22Rv1 (cell line): ENCODE measurements at regions not wholly inside any gene's neighbourhood (a gene's known extent, or its start where the extent isn't known, plus 50 kb on each side); places are given as distances from the start of the nearest gene placed in this dataset.

ENCODE experiments used
- H3K27ac ChIP-seq: fragments of 450-650 bp; 2 replicates; pipeline ENCODE4 v1.5.1; 2017
- ZFX ChIP-seq: fragments of 450-650 bp; IDR thresholded peaks from 2 replicates; pipeline ENCODE4 v1.6.1; 2017; ENCODE audit warnings: antibody characterized with exemption, borderline replicate concordance
- TF ChIP-seq, protein P1 (sequence below): fragments of 450-650 bp; IDR thresholded peaks from 2 replicates; pipeline ENCODE4 v1.5.1; 2017; ENCODE audit warnings: mild to moderate bottlenecking

DNA sequence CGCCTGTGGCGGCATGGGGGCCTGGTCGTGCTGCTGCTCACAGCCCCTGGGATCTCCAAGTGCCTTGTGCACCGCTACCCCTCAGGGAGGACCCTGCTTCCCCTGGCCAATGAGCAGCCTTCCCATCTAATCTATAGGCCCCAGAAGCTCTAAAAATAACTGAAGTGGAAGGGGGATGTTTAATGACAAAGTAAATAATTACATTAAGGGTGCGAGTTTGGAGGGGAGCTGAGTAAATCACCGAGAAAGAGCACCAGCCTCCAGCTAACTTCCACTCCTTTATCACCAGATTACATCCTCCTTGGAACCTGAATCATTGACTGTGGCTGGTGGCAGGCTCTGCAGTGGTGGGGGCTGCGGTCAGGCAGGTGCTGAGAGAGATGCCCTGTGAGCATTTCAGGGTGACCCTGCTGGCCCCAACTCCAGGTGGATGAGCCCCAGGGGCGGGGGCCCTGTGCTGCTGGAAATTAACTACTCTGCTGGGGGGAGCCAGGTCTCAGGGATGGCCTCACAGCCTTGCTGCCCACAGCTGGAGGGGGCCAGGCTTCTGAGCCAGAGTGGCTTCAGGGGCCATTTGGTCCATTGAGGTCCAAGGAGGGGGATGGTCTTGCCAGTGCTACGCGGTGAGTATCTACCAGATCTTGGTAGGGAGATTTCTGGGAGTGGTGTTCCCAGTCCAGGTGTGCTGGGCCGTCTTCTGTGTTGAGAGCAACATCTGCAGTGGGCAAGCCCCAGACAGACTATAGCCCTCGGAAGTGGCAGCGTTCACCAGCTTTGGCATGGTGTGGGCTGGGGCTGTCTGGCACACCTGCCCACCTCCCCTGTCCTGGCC is 74.2 kb downstream of the GLI2 start:
- TF ChIP-seq ZFX: no peak
- TF ChIP-seq, protein P1, sequence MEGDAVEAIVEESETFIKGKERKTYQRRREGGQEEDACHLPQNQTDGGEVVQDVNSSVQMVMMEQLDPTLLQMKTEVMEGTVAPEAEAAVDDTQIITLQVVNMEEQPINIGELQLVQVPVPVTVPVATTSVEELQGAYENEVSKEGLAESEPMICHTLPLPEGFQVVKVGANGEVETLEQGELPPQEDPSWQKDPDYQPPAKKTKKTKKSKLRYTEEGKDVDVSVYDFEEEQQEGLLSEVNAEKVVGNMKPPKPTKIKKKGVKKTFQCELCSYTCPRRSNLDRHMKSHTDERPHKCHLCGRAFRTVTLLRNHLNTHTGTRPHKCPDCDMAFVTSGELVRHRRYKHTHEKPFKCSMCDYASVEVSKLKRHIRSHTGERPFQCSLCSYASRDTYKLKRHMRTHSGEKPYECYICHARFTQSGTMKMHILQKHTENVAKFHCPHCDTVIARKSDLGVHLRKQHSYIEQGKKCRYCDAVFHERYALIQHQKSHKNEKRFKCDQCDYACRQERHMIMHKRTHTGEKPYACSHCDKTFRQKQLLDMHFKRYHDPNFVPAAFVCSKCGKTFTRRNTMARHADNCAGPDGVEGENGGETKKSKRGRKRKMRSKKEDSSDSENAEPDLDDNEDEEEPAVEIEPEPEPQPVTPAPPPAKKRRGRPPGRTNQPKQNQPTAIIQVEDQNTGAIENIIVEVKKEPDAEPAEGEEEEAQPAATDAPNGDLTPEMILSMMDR: no peak

DNA sequence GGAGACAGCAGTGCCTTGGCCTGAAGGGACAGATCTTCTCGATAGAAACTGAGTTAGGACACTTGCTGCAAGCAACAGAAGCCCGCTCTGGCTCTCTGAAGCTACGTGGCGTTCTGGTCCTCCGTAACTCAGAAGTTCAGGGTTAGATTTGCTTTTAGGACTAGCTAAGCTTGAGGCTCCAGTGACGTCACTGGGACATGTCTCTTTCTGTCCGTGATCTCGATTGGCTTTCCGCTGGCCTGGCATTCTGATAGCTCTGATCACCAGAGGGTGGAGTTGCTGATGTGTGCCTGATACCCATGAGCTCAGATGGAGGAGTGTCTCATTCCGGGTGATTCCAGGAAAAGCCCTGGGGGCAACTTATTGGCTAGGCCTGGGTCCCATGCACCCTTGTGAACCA is 75.0 kb downstream of the GLI2 start:
- TF ChIP-seq ZFX: no peak
- TF ChIP-seq, protein P1: no peak
- H3K27ac ChIP-seq: no peak overlapping the region

More for the DNA sequence above, 74.2 kb downstream of the GLI2 start:
- H3K27ac ChIP-seq: no peak overlapping the region

DNA sequence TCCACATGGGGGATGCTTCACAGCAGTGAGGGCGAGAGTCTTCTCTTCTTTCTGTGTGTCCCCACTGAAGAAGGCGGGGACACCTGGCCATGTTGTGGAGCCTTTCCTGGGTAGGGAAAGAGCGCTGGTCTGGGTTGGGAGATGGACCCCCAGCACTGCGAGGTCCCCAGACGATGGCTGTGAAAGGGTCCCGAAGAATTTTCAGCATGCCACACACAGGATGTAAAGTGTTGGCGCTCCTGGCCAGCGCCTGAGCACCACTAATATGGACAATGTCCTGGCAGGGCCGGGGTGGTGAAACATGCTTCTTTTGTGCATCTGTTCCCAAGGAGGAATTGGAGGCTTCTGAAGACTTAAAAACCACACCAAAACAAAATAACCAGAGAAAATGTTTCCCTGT is 77.2 kb downstream of the GLI2 start:
- H3K27ac ChIP-seq: no peak overlapping the region
- TF ChIP-seq, protein P1: no peak
- no peak for TF ChIP-seq ZFX

DNA sequence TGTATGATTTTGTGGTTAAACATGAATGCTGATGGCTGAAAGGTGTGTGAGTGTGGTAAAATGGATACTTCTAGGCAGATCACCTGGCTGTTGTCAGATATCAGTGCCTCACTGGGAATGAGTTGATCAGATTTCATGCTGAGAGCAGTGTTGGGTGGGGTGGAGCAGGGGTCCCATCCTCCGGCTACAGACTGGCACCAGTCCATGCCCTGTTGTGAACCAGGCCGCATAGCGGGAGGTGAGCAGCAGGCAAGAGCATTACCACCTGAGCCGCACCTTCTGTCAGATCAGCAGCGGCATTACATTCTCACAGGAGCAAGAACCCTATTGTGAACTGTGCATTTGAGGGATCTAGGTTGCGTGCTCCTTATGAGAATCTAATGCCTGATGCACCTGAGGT is 78.7 kb downstream of the GLI2 start:
- no peak overlapping the region for H3K27ac ChIP-seq
- TF ChIP-seq, protein P1: no peak
- TF ChIP-seq ZFX: no peak

DNA sequence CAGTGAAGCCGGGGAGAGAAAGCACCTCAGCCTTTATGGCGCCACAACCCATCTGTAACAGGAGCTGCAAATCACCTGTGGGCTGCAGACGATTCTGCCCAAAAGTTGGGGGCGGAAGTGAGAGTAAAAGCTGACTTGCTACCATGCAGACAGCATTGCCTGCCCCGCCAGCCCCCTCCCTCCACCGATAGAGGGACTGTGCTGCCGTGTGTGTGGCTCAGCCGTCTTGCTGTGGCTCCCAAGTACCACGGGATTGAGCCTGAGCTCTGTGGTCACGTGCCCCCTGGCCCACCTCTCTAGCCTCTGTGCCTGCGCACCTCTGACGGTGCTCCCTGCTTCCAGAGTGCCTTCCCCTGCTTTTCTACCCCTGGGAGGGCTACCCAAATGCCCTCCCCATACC is 79.6 kb downstream of the GLI2 start:
- no peak overlapping the region for H3K27ac ChIP-seq
- TF ChIP-seq, protein P1: no peak
- no peak for TF ChIP-seq ZFX

DNA sequence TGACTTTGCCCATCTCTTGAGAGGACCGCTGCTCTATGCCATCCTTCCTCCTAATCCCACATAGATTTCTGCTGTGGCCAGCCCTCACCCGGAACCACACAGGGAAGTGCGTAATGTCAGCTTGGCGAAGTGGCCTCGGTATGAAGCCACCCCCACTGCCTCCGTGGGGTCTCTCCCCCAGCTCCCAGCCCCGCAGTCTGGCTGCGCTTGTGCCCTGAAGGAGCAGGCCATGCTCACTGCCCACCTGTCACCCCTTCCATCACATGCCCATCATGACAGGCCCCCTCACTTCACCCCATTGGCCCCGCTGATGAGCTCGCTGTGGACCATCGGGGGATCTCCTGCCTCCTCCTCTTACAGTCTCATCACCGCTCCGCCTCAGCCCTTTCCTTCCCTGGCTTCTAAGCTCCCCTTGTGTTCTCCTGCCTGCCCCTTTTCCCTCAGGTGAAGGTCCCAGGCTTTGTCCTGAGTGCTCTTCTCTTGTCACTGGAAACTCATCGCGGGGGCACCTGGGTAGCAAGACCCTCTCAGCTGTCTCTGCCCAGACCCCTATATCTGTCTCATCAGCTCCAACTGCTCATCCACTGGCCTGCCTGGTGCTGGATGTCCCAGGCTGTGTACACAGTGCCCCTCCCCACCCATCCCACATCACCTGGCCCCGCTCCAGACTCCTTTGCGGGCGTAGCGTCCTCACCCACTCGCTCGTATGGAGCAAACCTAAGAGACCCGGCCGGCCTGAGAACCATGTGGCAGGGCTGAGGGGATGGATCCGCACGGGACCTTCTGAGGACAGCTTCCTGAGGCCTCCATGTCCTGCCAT is 81.7 kb downstream of the GLI2 start:
- TF ChIP-seq, protein P1: no peak
- TF ChIP-seq ZFX: no peak

DNA sequence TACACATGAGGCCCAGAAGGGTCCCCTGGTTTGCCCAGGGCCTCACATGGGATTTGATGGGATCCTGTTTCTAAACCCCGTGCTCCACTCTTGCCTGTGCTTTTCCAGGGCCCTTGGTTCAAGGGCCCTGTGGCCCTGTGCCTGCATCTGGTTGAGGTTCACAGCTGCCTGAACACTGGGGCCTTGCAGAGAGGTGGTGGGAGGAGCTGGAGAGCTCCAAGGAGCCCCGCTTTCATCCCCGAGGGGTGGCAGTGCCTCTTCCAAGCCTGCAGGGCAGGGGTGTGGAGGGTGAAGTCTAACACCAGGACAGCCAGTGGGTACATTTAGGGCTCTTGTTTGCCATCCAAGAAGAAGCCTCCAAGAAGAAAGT is 82.3 kb downstream of the GLI2 start:
- TF ChIP-seq, protein P1: no peak
- TF ChIP-seq ZFX: no peak
- no peak overlapping the region for H3K27ac ChIP-seq

More for the DNA sequence above, 81.7 kb downstream of the GLI2 start:
- no peak overlapping the region for H3K27ac ChIP-seq
